Stimulated activated CD8-positive, alpha-beta memory T cell treated with anti-CD3 and anti-CD28 coated beads, Interleukin-4, amount 100 ng/mL, for 1 hour (primary cell): ENCODE measurements at regions not wholly inside any gene's neighbourhood (a gene's known extent, or its start where the extent isn't known, plus 50 kb on each side); places are given as distances from the start of the nearest gene placed in this dataset.
"Not testable (repeated sequence)": the region's sequence is repeated elsewhere in the genome, so short reads cannot be mapped to it uniquely, and the experiment has no call there.

Experiments used
- DNase-seq, 2 donors: peaks; one replicate each; pipeline ENCODE4 v3.0.0-alpha.2; 2020; ENCODE audit warnings: low read depth in 2 of 2, low spot score in 1 of 2

GRCh38 chr1:25134307-25134706, 98.0 kb downstream of the SYF2 start:
- DNase-seq, result no peak

DNA sequence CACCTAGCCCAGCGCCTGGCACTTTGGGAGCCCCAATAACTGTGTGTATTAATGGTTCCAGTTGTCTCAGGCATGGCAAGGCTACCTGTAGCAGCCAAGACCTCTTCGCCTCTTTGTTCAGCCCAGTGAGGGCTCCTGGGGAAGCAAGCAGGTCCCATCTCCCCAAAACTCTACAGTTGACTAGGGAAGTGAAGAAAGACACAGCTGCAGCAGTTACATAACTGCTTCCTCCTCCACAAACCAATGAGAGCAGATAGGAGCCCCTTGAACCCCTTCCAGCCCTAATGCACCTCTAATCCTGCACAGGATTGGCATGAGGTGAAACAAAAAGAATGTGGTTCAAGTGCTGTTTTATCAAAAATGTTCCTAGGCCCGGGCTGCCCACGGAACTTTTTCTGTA, 100.5 kb downstream of the SYF2 start:
- DNase-seq, result no peak

DNA sequence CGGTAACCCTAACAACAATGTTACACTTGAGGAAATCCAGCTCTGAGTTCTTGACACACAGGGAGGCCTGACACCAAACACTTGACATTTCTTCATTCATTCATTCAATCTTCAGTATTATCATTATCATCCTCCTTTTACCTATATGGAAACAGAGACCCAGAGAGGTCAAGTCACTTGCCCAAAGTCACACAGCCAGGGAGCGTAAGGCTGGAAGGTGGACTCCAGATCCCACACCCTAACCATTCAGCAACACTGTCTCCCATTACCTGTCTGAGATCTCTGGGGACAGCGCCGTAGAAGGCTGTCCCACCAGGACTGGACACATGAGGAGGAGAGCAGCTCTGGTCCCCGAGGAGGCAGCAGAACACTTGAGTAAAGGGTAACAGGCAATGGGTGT, 101.4 kb downstream of the SYF2 start:
- no peak for DNase-seq

- no peak for DNase-seq
Measured at GRCh38 chr1:25129380-25129779, 102.9 kb downstream of the SYF2 start.

DNA sequence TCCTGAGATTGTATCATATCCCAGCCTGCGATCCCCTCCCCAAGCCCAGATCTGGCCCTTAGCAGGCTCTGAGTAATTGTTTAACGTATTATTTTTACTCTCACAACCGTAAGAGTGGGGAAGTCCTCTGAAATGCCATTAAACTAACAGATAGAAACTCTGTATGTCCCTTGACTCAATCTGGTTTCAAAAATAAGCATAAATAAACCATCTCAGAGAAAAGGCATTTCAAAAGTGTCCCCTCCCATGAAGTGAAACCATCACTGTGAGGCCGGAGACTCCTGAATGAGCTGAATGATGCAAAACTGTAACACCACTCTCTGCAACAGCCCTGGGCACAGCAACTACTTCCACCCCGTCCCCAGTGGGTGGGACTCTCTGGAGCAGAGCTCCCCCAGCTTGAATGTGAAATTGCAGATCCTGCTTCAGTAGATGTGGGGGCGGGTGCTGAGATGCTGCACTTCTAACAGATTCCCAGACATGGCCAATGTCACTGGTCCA, 104.1 kb downstream of the SYF2 start:
- no peak for DNase-seq

DNA sequence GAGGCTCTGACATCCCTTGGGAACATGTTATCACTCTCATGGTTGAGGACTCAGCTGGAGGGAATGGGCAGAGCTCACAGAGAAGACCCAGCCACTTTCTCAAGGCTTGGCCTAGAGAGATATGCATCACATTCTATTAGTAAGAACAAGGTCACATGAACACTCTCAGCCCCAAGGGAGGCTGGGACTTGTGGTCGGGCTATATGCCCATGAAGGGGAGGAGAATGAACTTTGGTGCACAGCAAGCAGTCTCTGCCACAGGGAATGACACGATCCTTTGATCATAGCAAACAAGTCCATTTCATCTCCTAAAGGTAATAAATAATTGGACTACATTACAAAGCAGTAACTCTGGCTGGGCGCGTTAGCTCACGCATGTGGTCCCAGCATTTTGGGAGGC, 105.7 kb downstream of the SYF2 start:
- no peak for DNase-seq

- no peak for DNase-seq
Measured at GRCh38 chr1:25123551-25123950, 108.8 kb downstream of the SYF2 start.

DNA sequence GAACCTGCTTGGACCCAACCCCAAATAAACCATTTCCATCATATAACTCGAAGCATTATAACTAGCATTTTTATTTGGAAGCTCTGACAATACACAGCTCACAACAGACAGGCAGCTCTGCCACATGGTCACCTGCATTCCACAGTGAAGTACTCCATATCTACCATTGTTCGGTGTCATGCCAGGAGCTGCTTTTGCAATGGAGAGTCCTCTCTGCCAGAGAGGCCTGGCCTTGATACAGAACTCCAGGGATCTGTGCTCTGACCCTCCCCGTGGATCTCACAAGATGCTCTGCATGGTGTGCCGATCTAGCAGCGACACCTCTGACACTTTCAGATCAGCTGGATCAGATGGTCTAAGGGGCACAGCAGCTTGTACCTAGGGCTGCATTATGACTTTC, 109.6 kb downstream of the SYF2 start:
- no peak for DNase-seq

DNA sequence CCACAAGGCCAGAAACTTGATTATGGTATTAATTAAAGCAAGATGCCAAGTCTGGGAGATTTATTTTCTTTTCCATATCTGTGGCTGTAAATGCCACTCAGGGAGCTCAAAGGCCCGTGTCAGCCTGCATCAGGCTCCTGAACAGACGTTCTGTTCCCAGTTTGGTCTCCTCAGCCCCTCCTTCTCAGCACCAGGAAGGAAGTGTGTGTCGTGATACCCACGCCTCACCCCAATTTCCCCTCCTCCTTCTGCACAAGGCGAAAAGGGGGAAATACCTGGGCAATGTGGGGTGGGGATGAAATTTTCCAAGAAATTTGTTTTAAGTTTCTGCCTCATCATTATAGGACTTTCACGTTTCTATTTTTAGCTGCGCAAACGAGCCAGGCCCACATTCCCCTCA, 112.0 kb downstream of the SYF2 start:
- DNase-seq, result no peak

DNA sequence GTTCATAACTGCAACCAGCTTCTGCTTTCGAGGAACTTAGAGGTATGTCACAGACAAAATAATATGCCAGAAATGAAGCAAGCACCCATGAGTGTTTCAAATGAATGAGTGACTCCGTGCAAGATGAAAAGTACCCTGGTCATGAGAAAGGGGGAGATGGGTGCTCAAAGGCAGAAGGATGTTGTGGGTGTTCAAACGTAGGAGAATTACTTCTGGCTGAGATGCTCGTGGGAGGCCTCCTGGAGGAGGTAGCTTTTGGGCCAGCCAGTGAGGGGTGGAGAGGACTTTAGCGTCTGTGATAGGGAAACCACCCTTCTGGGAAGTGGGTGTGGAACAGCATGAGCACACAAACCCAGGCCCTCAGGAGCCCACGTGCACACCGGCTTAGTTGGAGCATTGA, 113.8 kb downstream of the SYF2 start:
- DNase-seq, result no peak

GRCh38 chr1:25117233-25117823, 115.0 kb downstream of the SYF2 start:
- DNase-seq, result no peak

DNA sequence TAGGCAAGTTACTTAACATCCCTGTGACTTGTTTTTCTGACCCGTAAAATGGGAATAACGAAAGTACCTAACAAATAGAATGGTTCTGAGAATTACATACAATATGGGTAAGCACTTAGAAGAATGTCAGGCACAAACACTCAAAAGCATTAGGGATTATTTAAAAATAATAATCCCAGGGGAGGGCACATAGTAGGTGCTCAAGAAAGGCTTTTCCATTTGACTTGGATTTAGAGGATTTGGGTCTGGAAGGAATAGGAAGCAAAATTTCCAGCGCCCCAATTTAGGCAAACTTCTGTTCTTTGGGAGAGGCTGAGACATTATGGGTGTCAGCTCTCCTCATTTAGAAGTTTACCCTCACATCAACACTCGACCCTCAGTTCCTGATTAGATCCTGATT, 115.5 kb downstream of the SYF2 start:
- no peak for DNase-seq

DNA sequence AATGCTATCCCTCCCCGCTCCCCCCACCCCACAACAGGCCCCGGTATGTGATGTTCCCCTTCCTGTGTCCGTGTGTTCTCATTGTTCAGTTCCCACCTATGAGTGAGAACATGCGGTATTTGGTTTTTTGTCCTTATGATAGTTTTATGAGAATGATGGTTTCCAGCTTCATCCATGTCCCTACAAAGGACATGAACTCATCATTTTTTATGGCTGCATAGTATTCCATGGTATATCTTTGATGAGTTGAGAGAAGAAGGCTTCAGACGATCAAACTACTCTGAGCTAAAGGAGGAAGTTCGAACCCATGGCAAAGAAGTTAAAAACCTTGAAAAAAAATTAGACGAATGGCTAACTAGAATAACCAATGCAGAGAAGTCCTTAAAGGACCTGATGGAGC, 116.2 kb downstream of the SYF2 start:
- not testable (repeated sequence) for DNase-seq

- DNase-seq, result no peak
Measured at GRCh38 chr1:25113731-25114130, 118.6 kb downstream of the SYF2 start.

DNA sequence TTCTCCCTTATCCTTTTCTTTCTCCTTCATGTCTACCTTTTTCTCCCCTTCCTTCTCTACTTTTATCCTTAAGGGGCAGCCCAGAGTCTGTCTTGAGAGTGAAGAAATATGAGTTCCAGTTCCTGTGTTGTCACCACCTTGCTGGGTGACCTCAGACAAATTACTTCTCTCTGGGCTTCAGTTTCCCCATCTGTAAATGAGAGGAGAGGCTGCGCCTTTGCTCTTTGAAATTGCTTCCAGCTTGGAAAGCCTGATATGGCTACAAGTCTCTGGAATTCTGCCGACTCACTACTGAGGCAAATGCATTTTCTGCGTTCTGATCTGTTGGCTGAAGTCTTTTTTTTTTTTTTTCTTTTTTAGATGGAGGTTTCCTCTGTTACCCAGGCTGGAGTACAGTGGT, 119.2 kb downstream of the SYF2 start:
- no peak for DNase-seq

DNA sequence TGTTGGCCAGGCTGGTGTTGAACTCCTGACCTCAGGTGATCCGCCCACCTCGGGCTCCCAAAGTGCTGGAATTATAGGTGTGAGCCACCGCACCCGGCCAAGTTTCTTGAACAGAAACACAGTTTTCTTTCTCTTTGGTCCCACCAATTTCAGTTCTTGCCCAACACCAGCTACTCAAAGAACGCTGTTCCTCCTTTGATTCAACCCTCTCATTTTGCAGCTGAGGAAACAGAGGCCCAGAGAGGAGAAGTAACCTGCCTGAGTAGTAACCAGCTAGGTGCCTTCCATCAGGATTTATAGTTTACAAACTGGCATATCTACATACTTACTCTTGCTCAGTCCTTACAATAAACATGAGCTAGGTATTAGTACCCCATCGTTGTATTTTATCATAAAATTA, 119.9 kb downstream of the SYF2 start:
- no peak for DNase-seq

DNA sequence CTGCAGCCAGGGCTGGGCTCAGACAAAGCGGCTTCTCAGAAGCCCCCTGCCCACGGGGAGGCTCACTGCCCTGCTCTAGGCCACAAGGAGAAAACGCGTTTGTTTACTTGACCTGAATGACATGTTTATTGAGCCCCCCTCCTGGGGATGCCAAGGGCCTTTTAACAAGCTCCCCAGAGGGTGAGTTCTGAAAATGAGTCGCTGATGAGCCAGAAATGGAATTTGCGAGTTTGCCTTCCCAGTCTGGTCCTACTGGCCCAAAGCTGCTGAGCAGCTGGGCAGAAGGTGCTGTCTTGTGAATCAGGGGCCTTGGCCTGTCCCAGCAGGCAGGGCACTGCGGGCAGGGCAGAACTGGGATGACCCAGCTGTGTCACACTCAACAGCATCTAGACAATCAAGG, 120.6 kb downstream of the SYF2 start:
- no peak for DNase-seq

- no peak for DNase-seq
Measured at GRCh38 chr1:25110485-25110884, 121.8 kb downstream of the SYF2 start.

- no peak for DNase-seq
Measured at GRCh38 chr1:25110036-25110435, 122.3 kb downstream of the SYF2 start.

GRCh38 chr1:25109531-25109951, 122.8 kb downstream of the SYF2 start:
- no peak for DNase-seq

DNA sequence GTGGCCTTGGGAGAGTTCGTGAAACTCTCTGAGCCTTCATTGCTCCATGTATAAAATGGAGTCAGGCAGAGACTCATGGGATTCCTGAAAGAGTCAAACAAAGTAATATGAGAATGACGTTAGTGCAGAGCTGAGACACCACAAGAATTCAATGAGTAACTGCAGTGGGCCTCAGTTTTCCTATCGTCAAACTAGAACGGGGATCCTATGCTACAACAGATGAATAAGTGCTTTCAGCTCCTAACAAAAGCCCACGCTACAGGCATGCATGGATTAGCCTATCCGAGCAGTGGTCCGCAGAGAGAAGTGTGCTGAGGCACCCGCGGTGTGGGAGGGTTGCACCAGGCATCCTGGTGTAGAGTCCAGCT, 124.7 kb downstream of the SYF2 start:
- no peak for DNase-seq

- DNase-seq, result no peak
Measured at GRCh38 chr1:25106976-25107642, 125.2 kb downstream of the SYF2 start.

- no peak for DNase-seq
Measured at GRCh38 chr1:25106352-25106751, 126.0 kb downstream of the SYF2 start.
